Breast epithelium (tissue), 4 donors: ENCODE measurements at regions not wholly inside any gene's neighbourhood (a gene's known extent, or its start where the extent isn't known, plus 50 kb on each side); places are given as distances from the start of the nearest gene placed in this dataset.

Experiments used
- DNase-seq, 2 donors: peaks; one replicate each; pipeline ENCODE4 v3.0.0-alpha.2; 2019; ENCODE audit warnings: low spot score in 2 of 2
- H3K27ac ChIP-seq, 2 donors: fragments of 200-600 bp; sonication (generic) in 1 of 2; one replicate each; pipeline ENCODE4 v1.5.1; 2016 to 2019; ENCODE audit warnings: mild to moderate bottlenecking in 1 of 2
- H3K27me3 ChIP-seq, 2 donors: fragments of 200-600 bp; sonication (generic) in 1 of 2; one replicate each; pipeline versions ENCODE4 v1.5.1 to v1.6.0; 2017 to 2019; ENCODE audit warnings: control low read depth in 1 of 2, mild to moderate bottlenecking in 1 of 2
- H3K36me3 ChIP-seq: fragments of 200-600 bp; one replicate; pipeline ENCODE4 v1.5.1; 2019
- H3K4me1 ChIP-seq, 2 donors: fragments of 200-600 bp; sonication (generic); one replicate each; pipeline ENCODE4 v1.5.1; 2016 to 2019; ENCODE audit warnings: control low read depth in 1 of 2
- H3K4me3 ChIP-seq, 3 donors: fragments of 200-600 bp; sonication (generic); 1 replicate in 2 of 3; 2 replicates in 1 of 3; pipeline ENCODE4 v1.5.1; 2016 to 2019; ENCODE audit warnings: mild to moderate bottlenecking in 3 of 3, moderate library complexity in 2 of 3
- H3K9me3 ChIP-seq, 2 donors: fragments of 200-600 bp; sonication (generic) in 1 of 2; one replicate each; pipeline ENCODE4 v1.5.1; 2016 to 2019; ENCODE audit warnings: control low read depth in 1 of 2
- POLR2A ChIP-seq: fragments of 450-650 bp; IDR thresholded peaks from one replicate; pipeline ENCODE4 v1.6.1; 2016; ENCODE audit warnings: antibody characterized with exemption, mild to moderate bottlenecking, moderate library complexity
- POLR2AphosphoS5 ChIP-seq, 3 donors: sonication (generic); formaldehyde crosslinking; IDR thresholded peaks; one replicate each; pipeline ENCODE4 v1.6.1; 2017; ENCODE audit warnings: antibody characterized with exemption in 3 of 3
- intact Hi-C: fragments of 100-400 bp; cut with DNase I; formaldehyde crosslinking; loops from one replicate; pipeline ENCODE4 v1.15.1; 2023; ENCODE audit warnings: low total_unique reads
- TF ChIP-seq, protein P1 (sequence below), 3 donors: fragments of 450-650 bp; IDR thresholded peaks; one replicate each; pipeline ENCODE4 v1.5.1; 2016 to 2017; ENCODE audit warnings: antibody characterized with exemption in 3 of 3, mild to moderate bottlenecking in 3 of 3, moderate library complexity in 3 of 3

DNA sequence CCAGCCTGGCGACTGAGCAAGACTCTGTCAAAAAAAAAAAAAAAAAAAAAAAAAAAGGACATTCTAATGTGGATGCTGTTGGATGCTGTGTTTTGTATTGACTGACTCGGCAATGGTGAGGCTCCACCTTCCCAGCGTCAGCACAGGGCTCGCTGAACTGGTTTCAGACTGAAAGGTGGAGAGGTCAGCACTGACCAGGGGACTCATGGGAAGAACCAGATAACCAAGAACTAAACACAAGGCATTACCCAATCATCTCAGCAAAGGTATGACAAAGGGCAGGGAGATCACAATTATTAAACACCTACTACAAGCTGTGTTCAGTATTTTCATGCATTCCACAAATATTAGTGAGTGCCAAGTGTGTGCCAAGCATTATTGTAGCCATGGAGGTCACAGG lies 103.2 kb downstream of the LRATD1 start:
- DNase-seq: no peak
- no peaks in the 10 kb centered on the region for H3K36me3 ChIP-seq
- H3K4me3 ChIP-seq: no peak overlapping the region
- H3K9me3 ChIP-seq: no peaks in the 10 kb centered on the region
- H3K4me1 ChIP-seq: no peaks in the 10 kb centered on the region
- H3K27ac ChIP-seq: no peak overlapping the region
- TF ChIP-seq, protein P1, sequence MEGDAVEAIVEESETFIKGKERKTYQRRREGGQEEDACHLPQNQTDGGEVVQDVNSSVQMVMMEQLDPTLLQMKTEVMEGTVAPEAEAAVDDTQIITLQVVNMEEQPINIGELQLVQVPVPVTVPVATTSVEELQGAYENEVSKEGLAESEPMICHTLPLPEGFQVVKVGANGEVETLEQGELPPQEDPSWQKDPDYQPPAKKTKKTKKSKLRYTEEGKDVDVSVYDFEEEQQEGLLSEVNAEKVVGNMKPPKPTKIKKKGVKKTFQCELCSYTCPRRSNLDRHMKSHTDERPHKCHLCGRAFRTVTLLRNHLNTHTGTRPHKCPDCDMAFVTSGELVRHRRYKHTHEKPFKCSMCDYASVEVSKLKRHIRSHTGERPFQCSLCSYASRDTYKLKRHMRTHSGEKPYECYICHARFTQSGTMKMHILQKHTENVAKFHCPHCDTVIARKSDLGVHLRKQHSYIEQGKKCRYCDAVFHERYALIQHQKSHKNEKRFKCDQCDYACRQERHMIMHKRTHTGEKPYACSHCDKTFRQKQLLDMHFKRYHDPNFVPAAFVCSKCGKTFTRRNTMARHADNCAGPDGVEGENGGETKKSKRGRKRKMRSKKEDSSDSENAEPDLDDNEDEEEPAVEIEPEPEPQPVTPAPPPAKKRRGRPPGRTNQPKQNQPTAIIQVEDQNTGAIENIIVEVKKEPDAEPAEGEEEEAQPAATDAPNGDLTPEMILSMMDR (IDR thresholded peaks at IDR 0.05): no peak
- no peak for TF ChIP-seq POLR2A
- TF ChIP-seq POLR2AphosphoS5 (IDR thresholded peaks at IDR 0.05): no peak
- H3K27me3 ChIP-seq: no peaks in the 10 kb centered on the region
- intact Hi-C loops: no loop called here

GRCh38 chr2:14737201-14737600 lies 104.7 kb downstream of the LRATD1 start:
- TF ChIP-seq, protein P1 (IDR thresholded peaks at IDR 0.05): no peak
- TF ChIP-seq POLR2A (no peak), POLR2AphosphoS5 (IDR thresholded peaks at IDR 0.05) (no peak)
- Histone ChIP-seq H3K36me3 (no peaks in the 10 kb centered on the region), H3K27ac (no peak overlapping the region), H3K27me3 (no peaks in the 10 kb centered on the region), H3K4me1 (no peaks in the 10 kb centered on the region), H3K4me3 (no peak overlapping the region), H3K9me3 (no peaks in the 10 kb centered on the region)
- intact Hi-C loops: no loop called here
- no peak for DNase-seq

GRCh38 chr2:14743861-14744260 lies 111.3 kb downstream of the LRATD1 start:
- H3K27me3 ChIP-seq: no peaks in the 10 kb centered on the region
- TF ChIP-seq POLR2A: no peak
- TF ChIP-seq POLR2AphosphoS5 (IDR thresholded peaks at IDR 0.05): no peak
- TF ChIP-seq, protein P1 (IDR thresholded peaks at IDR 0.05): no peak
- no peaks in the 10 kb centered on the region for H3K9me3 ChIP-seq
- no peak for DNase-seq
- no peaks in the 10 kb centered on the region for H3K36me3 ChIP-seq
- H3K4me1 ChIP-seq: no peaks in the 10 kb centered on the region
- H3K27ac ChIP-seq: no peak overlapping the region
- intact Hi-C loops: no loop called here
- H3K4me3 ChIP-seq: no peak overlapping the region

GRCh38 chr2:14745288-14746076 lies 113.0 kb downstream of the LRATD1 start:
- Histone ChIP-seq H3K4me3 (no peak overlapping the region), H3K9me3 (no peaks in the 10 kb centered on the region), H3K36me3 (no peaks in the 10 kb centered on the region), H3K4me1 (no peaks in the 10 kb centered on the region), H3K27me3 (no peaks in the 10 kb centered on the region), H3K27ac (no peak overlapping the region)
- intact Hi-C loops: no loop called here
- no peak for DNase-seq
- TF ChIP-seq, protein P1 (IDR thresholded peaks at IDR 0.05): no peak
- TF ChIP-seq POLR2A (no peak), POLR2AphosphoS5 (IDR thresholded peaks at IDR 0.05) (no peak)

GRCh38 chr2:14746133-14746532 lies 113.6 kb downstream of the LRATD1 start:
- no peaks in the 10 kb centered on the region for H3K27me3 ChIP-seq
- no peak overlapping the region for H3K27ac ChIP-seq
- intact Hi-C loops: no loop called here
- H3K9me3 ChIP-seq: no peaks in the 10 kb centered on the region
- H3K4me3 ChIP-seq: no peak overlapping the region
- no peak for DNase-seq
- no peaks in the 10 kb centered on the region for H3K36me3 ChIP-seq
- no peaks in the 10 kb centered on the region for H3K4me1 ChIP-seq
- TF ChIP-seq POLR2A: no peak
- no peak for TF ChIP-seq POLR2AphosphoS5 (IDR thresholded peaks at IDR 0.05)
